HFF-Myc (cell line): ENCODE measurements at regions not wholly inside any gene's neighbourhood (a gene's known extent, or its start where the extent isn't known, plus 50 kb on each side); places are given as distances from the start of the nearest gene placed in this dataset.
"Not testable (repeated sequence)": the region's sequence is repeated elsewhere in the genome, so short reads cannot be mapped to it uniquely, and the experiment has no call there.

ENCODE experiments used
- DNase-seq: peaks from one replicate; pipeline ENCODE4 v3.0.0-alpha.2; 2011; ENCODE audit warnings: low read depth; ENCODE audit errors: extremely low read depth
- H3K4me3 ChIP-seq: replicated peaks from 2 replicates; pipeline ENCODE4 v1.5.1; 2011; ENCODE audit warnings: low read depth, mild to moderate bottlenecking, control low read depth, low read length
- CTCF ChIP-seq: IDR thresholded peaks from 2 replicates; pipeline ENCODE4 v1.5.1; 2012; ENCODE audit warnings: mild to moderate bottlenecking, low read depth, low read length, control low read depth; ENCODE audit errors: missing control alignments

GRCh38 chr22:27105142-27106025 is 448.0 kb downstream of the MIAT start:
- H3K4me3 ChIP-seq: no peak overlapping the region
- no peak for TF ChIP-seq CTCF
- DNase-seq: peak; percentile 52

GRCh38 chr22:27106985-27107384 is 449.6 kb downstream of the MIAT start:
- DNase-seq: no peak
- no peak for TF ChIP-seq CTCF

GRCh38 chr22:27107386-27107785 is 450.0 kb downstream of the MIAT start:
- DNase-seq: no peak
- H3K4me3 ChIP-seq: no peak overlapping the region
- no peak for TF ChIP-seq CTCF

More at GRCh38 chr22:27106985-27107384, 449.6 kb downstream of the MIAT start:
- no peak overlapping the region for H3K4me3 ChIP-seq

- TF ChIP-seq CTCF: no peak
- DNase-seq: peak; percentile 67
- H3K4me3 ChIP-seq: no peak overlapping the region
Measured at GRCh38 chr22:27107824-27108223, 450.4 kb downstream of the MIAT start.

GRCh38 chr22:27108425-27109114 is 451.2 kb downstream of the MIAT start:
- DNase-seq: no peak
- no peak overlapping the region for H3K4me3 ChIP-seq
- TF ChIP-seq CTCF: no peak

GRCh38 chr22:27109406-27109805 is 452.0 kb downstream of the MIAT start:
- not testable (repeated sequence) for DNase-seq, H3K4me3 ChIP-seq

GRCh38 chr22:27110665-27111451 is 453.5 kb downstream of the MIAT start:
- TF ChIP-seq CTCF: no peak
- DNase-seq: no peak
- no peak overlapping the region for H3K4me3 ChIP-seq
